ENCODE measurements at regions not wholly inside any gene's neighbourhood (a gene's known extent, or its start where the extent isn't known, plus 50 kb on each side); places are given as distances from the start of the nearest gene placed in this dataset.

GRCh38 chr9:30697958-30698357 is 1686.5 kb upstream of the ACO1 start:
- no peaks in the 10 kb centered on the region for H3K27me3 ChIP-seq
- ATAC-seq (no peak), DNase-seq (no peak)
- H3K4me1 ChIP-seq: no peaks in the 10 kb centered on the region
- H3K36me3 ChIP-seq: no peaks in the 10 kb centered on the region
- no peak overlapping the region for H3K27ac ChIP-seq
- no peak overlapping the region for H3K4me3 ChIP-seq
- TF ChIP-seq, protein P1, sequence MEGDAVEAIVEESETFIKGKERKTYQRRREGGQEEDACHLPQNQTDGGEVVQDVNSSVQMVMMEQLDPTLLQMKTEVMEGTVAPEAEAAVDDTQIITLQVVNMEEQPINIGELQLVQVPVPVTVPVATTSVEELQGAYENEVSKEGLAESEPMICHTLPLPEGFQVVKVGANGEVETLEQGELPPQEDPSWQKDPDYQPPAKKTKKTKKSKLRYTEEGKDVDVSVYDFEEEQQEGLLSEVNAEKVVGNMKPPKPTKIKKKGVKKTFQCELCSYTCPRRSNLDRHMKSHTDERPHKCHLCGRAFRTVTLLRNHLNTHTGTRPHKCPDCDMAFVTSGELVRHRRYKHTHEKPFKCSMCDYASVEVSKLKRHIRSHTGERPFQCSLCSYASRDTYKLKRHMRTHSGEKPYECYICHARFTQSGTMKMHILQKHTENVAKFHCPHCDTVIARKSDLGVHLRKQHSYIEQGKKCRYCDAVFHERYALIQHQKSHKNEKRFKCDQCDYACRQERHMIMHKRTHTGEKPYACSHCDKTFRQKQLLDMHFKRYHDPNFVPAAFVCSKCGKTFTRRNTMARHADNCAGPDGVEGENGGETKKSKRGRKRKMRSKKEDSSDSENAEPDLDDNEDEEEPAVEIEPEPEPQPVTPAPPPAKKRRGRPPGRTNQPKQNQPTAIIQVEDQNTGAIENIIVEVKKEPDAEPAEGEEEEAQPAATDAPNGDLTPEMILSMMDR (IDR thresholded peaks at IDR 0.05): no peak
- intact Hi-C loops (cut with DNase I): no loop called here
- no peaks in the 10 kb centered on the region for H3K9me3 ChIP-seq

GRCh38 chr9:30711591-30711990 is 1672.9 kb upstream of the ACO1 start:
- ATAC-seq: no peak
- no peak for DNase-seq
- TF ChIP-seq, protein P1 (IDR thresholded peaks at IDR 0.05): no peak
- intact Hi-C loops (cut with DNase I): no loop called here
- no peak overlapping the region for H3K4me3 ChIP-seq
- H3K36me3 ChIP-seq: no peaks in the 10 kb centered on the region
- H3K4me1 ChIP-seq: no peaks in the 10 kb centered on the region
- no peak overlapping the region for H3K27ac ChIP-seq
- no peaks in the 10 kb centered on the region for H3K27me3 ChIP-seq
- no peaks in the 10 kb centered on the region for H3K9me3 ChIP-seq

GRCh38 chr9:30713243-30713642 is 1671.2 kb upstream of the ACO1 start:
- H3K9me3 ChIP-seq: no peaks in the 10 kb centered on the region
- H3K4me1 ChIP-seq: no peaks in the 10 kb centered on the region
- no peak overlapping the region for H3K27ac ChIP-seq
- H3K4me3 ChIP-seq: no peak overlapping the region
- intact Hi-C loops (cut with DNase I): no loop called here
- no peaks in the 10 kb centered on the region for H3K36me3 ChIP-seq
- H3K27me3 ChIP-seq: no peaks in the 10 kb centered on the region
- TF ChIP-seq, protein P1 (IDR thresholded peaks at IDR 0.05): no peak
- DNase-seq: no peak
- ATAC-seq: no peak

GRCh38 chr9:30714389-30714788 is 1670.1 kb upstream of the ACO1 start:
- no peak overlapping the region for H3K4me3 ChIP-seq
- H3K36me3 ChIP-seq: no peaks in the 10 kb centered on the region
- no peaks in the 10 kb centered on the region for H3K27me3 ChIP-seq
- H3K4me1 ChIP-seq: no peaks in the 10 kb centered on the region
- ATAC-seq (no peak), DNase-seq (no peak)
- no peak overlapping the region for H3K27ac ChIP-seq
- TF ChIP-seq, protein P1 (IDR thresholded peaks at IDR 0.05): no peak
- no peaks in the 10 kb centered on the region for H3K9me3 ChIP-seq
- intact Hi-C loops (cut with DNase I): no loop called here

DNA sequence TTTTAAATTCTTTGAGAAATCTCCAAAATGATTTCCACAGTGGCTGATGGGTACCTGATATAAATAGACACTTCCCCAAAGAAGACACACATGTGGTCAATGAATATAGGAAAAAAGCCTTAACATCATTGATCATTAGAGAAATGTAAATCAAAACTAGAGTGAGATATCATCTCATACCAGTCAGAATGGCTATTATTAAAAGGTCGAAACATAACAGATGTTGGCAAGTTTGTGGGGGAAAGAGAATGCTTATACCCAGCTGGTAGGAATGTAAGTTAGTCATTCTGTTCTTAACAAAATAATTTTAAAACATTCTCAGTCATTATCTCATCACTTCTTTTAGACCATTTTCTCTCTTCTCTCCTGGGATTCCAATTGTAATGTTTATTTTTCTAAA is 1666.0 kb upstream of the ACO1 start:
- Histone ChIP-seq H3K4me3 (no peak overlapping the region), H3K4me1 (no peaks in the 10 kb centered on the region), H3K9me3 (no peaks in the 10 kb centered on the region), H3K27ac (no peak overlapping the region), H3K27me3 (no peaks in the 10 kb centered on the region), H3K36me3 (no peaks in the 10 kb centered on the region)
- ATAC-seq (no peak), DNase-seq (no peak)
- intact Hi-C loops (cut with DNase I): no loop called here
- TF ChIP-seq, protein P1 (IDR thresholded peaks at IDR 0.05): no peak

DNA sequence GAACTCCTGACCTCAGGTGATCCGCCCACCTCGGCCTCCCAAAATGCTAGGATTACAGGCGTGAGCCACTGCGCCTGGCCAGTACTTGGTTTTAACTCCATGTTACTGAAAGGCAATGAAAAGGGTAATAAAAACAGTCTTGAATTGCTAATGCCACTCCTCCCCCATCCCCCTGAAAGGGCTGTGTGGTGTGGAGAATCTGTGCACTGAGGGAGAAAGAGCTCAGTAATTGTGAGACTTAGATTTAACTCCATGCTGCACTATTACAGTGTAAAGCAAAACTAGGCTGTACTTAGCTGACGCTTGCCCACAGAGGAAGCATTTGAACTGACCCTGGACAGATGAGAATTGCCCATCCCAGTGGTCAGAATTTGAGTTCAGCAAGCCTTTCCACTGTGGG is 1662.4 kb upstream of the ACO1 start:
- H3K4me1 ChIP-seq: no peaks in the 10 kb centered on the region
- TF ChIP-seq, protein P1 (IDR thresholded peaks at IDR 0.05): no peak
- intact Hi-C loops (cut with DNase I): no loop called here
- no peaks in the 10 kb centered on the region for H3K27me3 ChIP-seq
- H3K4me3 ChIP-seq: no peak overlapping the region
- H3K27ac ChIP-seq: no peak overlapping the region
- ATAC-seq (no peak), DNase-seq (no peak)
- no peaks in the 10 kb centered on the region for H3K36me3 ChIP-seq
- H3K9me3 ChIP-seq: no peaks in the 10 kb centered on the region
